Activated B cell treated with CpG ODN at 0.5 μM for 24 hours (primary cell): ENCODE measurements at regions not wholly inside any gene's neighbourhood (a gene's known extent, or its start where the extent isn't known, plus 50 kb on each side); places are given as distances from the start of the nearest gene placed in this dataset.

Experiments
- ATAC-seq: fragments of 200-7000 bp; cut with Tn5 transposase; one replicate; pipeline ENCODE4 v1.10.0; 2021; ENCODE audit warnings: low read depth, mild to moderate bottlenecking, moderate library complexity
- CTCF ChIA-PET: fragments of 350-600 bp; sonication (Branson Sonifier 250); formaldehyde crosslinking; loops from one replicate; lab custom pipeline; 2021; ENCODE audit warnings: antibody characterized with exemption; lab: Charles Lee
- POLR2A ChIA-PET: fragments of 350-600 bp; sonication (Branson Sonifier 250); formaldehyde crosslinking; loops from one replicate; lab custom pipeline; 2021; ENCODE audit warnings: antibody characterized with exemption; lab: Charles Lee
- DNase-seq: peaks from one replicate; pipeline ENCODE4 v3.0.0; 2022
- H3K27ac Mint-ChIP-seq: one replicate; pipeline ENCODE4 v1.8.0; 2020; ENCODE audit warnings: mixed read lengths
- H3K27me3 Mint-ChIP-seq: one replicate; pipeline ENCODE4 v1.8.0; 2021; ENCODE audit warnings: mixed read lengths
- H3K36me3 Mint-ChIP-seq: one replicate; pipeline ENCODE4 v1.8.0; 2021; ENCODE audit warnings: low read depth, mixed read lengths
- H3K4me1 Mint-ChIP-seq: one replicate; pipeline ENCODE4 v1.8.0; 2021; ENCODE audit warnings: mixed read lengths
- H3K4me3 Mint-ChIP-seq: one replicate; pipeline ENCODE4 v1.8.0; 2020; ENCODE audit warnings: mild to moderate bottlenecking, mixed read lengths
- H3K9me3 Mint-ChIP-seq: one replicate; pipeline ENCODE4 v1.8.0; 2020; ENCODE audit warnings: mixed read lengths
- CTCF ChIP-seq: fragments of 200-600 bp; IDR thresholded peaks from one replicate; pipeline ENCODE4 v1.8.0; 2022; ENCODE audit warnings: antibody characterized with exemption, mild to moderate bottlenecking
- intact Hi-C: fragments of 100-400 bp; cut with micrococcal nuclease; formaldehyde crosslinking; loops from one replicate; pipeline ENCODE4 v1.15.1; 2024

- no peaks in the 10 kb centered on the region for H3K27me3 Mint-ChIP-seq
- no peak for ATAC-seq
- no peaks in the 10 kb centered on the region for H3K9me3 Mint-ChIP-seq
- TF ChIP-seq CTCF: no peak
- no peaks in the 10 kb centered on the region for H3K36me3 Mint-ChIP-seq
- no peak overlapping the region for H3K4me3 Mint-ChIP-seq
- H3K27ac Mint-ChIP-seq: peak overlapping the region; percentile 70
- intact Hi-C loops: loop anchor here (1.0 to 5.0 kb wide), 2 partner anchors 53 to 304 kb away; no protein-coding TSS in a partner anchor
- DNase-seq: no peak
- CTCF ChIA-PET: no interaction called here
- POLR2A ChIA-PET: interaction anchor here (0.6 to 0.8 kb wide), 2 partner anchors 179 to 1035 kb away, joined by 3 read pairs; no protein-coding TSS in a partner anchor
- peaks cover 37% of the 10 kb centered on the region for H3K4me1 Mint-ChIP-seq
These were observed 153.5 kb upstream of the SOD1 start for GRCh38 chr21:31505975-31506374.

GRCh38 chr21:31503939-31504338 is 155.6 kb upstream of the SOD1 start:
- no peaks in the 10 kb centered on the region for H3K27me3 Mint-ChIP-seq
- ATAC-seq: no peak
- peaks cover 23% of the 10 kb centered on the region for H3K4me1 Mint-ChIP-seq
- H3K4me3 Mint-ChIP-seq: no peak overlapping the region
- no peak for TF ChIP-seq CTCF
- intact Hi-C loops: no loop called here
- POLR2A ChIA-PET: no interaction called here
- no peaks in the 10 kb centered on the region for H3K9me3 Mint-ChIP-seq
- no peak for DNase-seq
- no peaks in the 10 kb centered on the region for H3K36me3 Mint-ChIP-seq
- CTCF ChIA-PET: no interaction called here
- no peak overlapping the region for H3K27ac Mint-ChIP-seq

GRCh38 chr21:31503467-31503866 is 156.0 kb upstream of the SOD1 start:
- CTCF ChIA-PET: no interaction called here
- H3K9me3 Mint-ChIP-seq: no peaks in the 10 kb centered on the region
- no peaks in the 10 kb centered on the region for H3K27me3 Mint-ChIP-seq
- H3K27ac Mint-ChIP-seq: no peak overlapping the region
- ATAC-seq (no peak), DNase-seq (no peak)
- peaks cover 18% of the 10 kb centered on the region for H3K4me1 Mint-ChIP-seq
- TF ChIP-seq CTCF: no peak
- POLR2A ChIA-PET: no interaction called here
- H3K36me3 Mint-ChIP-seq: no peaks in the 10 kb centered on the region
- intact Hi-C loops: no loop called here
- H3K4me3 Mint-ChIP-seq: no peak overlapping the region

- POLR2A ChIA-PET: no interaction called here
- CTCF ChIA-PET: no interaction called here
- no peaks in the 10 kb centered on the region for H3K36me3 Mint-ChIP-seq
- H3K9me3 Mint-ChIP-seq: no peaks in the 10 kb centered on the region
- no peak for TF ChIP-seq CTCF
- H3K27ac Mint-ChIP-seq: no peak overlapping the region
- DNase-seq: no peak
- H3K27me3 Mint-ChIP-seq: no peaks in the 10 kb centered on the region
- no peak for ATAC-seq
- no peak overlapping the region for H3K4me3 Mint-ChIP-seq
- intact Hi-C loops: no loop called here
- peaks cover 12% of the 10 kb centered on the region for H3K4me1 Mint-ChIP-seq
These were observed 156.9 kb upstream of the SOD1 start for GRCh38 chr21:31502537-31503143.

GRCh38 chr21:31501926-31502325 is 157.6 kb upstream of the SOD1 start:
- H3K9me3 Mint-ChIP-seq: no peaks in the 10 kb centered on the region
- POLR2A ChIA-PET: no interaction called here
- H3K4me3 Mint-ChIP-seq: no peak overlapping the region
- intact Hi-C loops: no loop called here
- no peaks in the 10 kb centered on the region for H3K27me3 Mint-ChIP-seq
- ATAC-seq (no peak), DNase-seq (no peak)
- CTCF ChIA-PET: no interaction called here
- no peaks in the 10 kb centered on the region for H3K36me3 Mint-ChIP-seq
- H3K27ac Mint-ChIP-seq: no peak overlapping the region
- peaks cover 8% of the 10 kb centered on the region for H3K4me1 Mint-ChIP-seq
- no peak for TF ChIP-seq CTCF
